GM19395 (cell line): ENCODE measurements at regions not wholly inside any gene's neighbourhood (a gene's known extent, or its start where the extent isn't known, plus 50 kb on each side); places are given as distances from the start of the nearest gene placed in this dataset.

ENCODE experiments used
- ATAC-seq: cut with Tn5 transposase; IDR thresholded peaks from one replicate; pipeline ENCODE4 v1.9.1; 2021; ENCODE audit warnings: mild to moderate bottlenecking, moderate library complexity; ENCODE audit not compliant: unreplicated experiment

DNA sequence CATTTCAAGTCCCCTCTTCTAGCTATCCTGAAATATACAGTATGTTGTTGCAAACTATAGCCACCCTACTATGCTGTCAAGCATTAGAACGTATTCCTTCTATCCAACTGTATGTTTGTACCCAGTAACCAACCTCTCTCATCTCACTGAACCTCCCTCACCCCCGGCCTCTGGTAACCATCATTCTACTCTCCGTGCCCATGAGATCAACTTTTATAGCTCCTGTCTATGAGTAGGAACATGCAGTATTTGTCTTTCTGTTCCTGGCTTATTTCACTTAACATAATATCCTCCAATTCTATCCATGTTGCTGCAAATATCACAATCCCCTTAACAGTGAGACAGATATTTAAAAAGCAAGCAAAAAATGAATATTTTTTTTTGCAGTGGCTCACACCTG lies 196.9 kb downstream of the PAX1 start:
- ATAC-seq, result no peak

DNA sequence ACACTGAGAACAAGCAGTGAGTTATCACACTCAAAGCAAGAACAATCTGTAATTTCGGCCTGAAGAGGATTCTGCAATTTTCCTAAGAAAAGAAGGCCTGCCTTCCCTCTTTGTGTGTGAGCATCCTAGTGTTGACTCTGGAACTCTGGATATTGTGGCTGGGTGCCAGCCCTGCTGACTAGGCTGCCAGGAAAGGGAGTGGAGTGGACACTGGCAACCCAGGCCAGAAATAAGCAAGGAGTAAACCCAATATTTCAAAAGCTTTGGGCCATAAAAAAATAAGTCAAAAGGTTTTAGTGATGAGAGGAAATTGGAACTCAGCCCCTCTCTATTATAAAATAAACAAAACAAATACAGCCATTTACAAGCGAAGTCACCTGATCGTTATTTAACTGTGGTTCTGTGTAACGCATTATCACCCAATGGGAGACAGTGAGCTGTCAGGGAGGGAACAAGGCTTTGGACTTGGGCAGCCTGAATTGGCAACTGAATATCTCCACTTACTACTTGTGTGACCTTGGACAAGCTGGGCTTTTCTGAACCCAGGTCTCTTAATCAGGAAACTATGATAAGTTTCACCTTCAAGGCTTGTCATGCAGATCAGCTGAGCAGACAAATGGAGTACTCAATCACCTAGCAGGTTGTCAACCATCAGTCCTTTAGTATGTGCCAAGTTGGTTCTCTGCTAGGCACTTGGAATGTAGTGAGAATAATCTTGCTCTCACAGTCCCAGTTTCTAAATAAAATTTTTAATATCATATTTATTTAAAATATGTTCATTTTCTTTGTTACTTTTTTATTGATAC lies 196.2 kb downstream of the PAX1 start:
- ATAC-seq, result no peak

DNA sequence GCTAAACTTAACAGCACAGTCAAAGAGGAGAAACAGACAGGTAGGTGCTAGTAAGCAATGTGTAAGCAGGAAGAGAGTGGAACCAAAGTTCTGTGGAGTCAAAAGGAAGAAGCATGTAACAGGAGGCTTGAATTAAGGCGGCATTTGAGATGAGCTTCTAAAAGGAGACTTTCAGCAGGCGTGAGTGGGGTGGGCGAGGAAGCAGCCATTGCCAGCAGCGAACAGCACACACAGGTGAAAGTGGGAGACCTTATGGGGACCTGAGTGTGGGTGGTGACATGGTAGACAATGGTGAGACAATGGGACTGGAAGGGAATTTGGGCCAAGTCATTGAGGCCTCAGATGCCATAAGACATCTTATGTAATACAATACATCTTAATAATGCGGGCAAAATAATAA lies 195.0 kb downstream of the PAX1 start:
- ATAC-seq, result no peak

DNA sequence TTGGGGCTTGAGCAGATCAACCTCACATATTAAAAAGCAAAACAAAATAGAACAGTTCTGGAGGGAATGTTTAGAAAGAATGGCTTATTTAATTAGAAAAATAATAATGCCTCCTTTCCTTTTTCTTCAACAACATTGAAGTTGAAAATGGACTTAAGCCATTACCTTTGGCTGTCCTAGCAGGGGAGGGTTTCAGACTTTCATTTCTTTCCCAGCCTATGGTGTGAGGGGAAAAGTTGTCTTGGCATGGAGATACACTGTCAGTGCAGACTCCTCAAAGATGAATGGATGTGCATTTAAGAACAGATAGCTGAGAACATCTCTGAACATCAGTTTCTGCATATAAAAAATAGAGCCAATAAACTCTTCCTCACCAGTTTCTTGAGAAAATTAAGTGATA lies 169.5 kb downstream of the PAX1 start:
- ATAC-seq, result no peak

DNA sequence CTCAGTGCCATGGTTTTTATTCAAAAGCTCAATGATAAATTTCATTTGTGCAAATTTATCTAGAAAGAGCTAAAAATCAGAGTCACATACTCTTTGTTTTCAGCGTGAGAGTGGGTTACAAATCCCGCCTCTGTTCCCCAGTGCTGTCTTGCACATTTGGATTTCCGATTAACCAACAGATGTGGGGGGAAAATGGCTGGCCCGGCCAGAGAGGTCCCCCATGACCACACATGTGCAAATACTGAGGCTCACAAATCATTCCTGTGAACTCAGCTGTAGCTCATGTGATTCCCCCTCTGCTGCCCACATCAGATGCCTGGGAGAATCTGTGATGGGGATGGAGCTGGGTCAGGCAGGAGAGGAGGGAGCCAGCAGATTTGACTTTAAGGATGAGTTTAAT lies 168.7 kb downstream of the PAX1 start:
- no peak for ATAC-seq

DNA sequence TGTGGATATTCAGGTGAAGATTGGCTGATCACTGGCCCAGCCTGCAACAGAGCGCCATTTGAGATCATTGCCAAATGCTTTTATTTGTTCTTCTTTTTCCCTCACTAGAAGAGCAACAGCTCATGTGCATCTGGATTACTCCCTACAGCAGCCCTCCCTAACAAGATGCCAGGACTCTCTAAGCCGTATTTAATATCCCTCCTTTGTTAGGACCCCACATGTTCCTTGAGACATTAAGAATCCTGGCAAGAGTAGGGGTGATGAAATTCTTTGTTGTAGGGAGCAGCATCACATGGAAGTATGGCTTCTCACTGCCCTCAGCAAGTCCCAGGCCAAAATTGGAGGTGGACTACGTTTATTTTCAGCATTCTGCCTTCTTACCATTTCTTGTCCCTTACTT lies 167.8 kb downstream of the PAX1 start:
- ATAC-seq, result no peak

DNA sequence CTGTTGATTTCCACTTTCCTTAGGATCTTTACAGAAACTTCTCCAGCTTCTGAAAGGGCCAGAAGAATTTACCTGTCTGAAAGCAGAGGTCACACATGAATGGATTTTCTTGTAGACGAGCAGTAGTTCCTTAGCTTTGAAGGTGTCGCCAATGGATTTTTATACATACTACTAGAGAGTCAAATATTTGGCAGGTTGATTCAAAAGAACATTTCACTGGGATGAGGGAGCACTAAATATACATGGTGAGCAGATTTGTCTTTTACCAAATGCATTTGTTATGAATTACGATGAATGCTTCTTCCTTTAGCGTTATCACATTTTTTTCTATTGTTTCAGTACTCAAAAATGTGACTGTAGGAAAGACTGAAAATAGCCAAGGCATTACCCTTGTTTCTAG lies 162.3 kb downstream of the PAX1 start:
- no peak for ATAC-seq

DNA sequence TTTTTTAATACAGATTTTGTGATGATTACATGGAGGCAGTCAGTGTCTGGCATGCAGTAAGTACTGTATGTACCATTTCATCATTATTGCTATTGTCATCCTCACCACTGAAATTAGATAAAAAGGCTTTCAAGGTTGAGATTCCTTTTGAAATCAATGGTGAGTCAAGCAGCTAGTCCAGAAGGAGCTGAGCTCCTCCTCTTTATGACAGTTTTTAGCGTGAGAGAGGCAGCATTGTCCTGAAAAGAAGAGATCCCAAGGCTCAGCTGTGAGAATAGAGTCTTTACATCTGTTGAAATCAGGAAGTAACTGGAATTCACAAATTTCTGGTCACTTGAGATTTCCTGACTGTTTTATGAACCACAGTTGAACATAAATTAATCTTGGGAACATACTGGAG lies 161.9 kb downstream of the PAX1 start:
- ATAC-seq, result no peak

DNA sequence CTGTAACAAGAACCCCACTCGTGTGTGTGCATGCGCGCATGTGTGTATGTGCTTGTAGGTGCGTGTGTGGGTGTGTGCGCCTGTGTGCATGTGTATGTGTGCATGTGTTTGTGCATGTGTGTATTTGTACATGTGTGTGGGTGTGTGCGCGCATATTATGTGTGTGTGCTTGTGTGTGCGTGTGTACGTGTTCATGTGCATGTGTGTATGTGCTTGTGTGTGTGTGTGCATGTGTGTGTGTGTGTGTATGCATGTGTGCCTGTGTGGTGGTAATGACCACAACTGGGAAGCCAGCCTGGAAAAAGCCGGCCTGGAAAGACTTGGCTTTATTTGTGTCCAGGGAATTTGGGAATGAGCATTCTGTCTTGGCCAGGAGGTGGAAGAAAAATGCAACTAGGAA lies 157.5 kb downstream of the PAX1 start:
- ATAC-seq, result no peak

DNA sequence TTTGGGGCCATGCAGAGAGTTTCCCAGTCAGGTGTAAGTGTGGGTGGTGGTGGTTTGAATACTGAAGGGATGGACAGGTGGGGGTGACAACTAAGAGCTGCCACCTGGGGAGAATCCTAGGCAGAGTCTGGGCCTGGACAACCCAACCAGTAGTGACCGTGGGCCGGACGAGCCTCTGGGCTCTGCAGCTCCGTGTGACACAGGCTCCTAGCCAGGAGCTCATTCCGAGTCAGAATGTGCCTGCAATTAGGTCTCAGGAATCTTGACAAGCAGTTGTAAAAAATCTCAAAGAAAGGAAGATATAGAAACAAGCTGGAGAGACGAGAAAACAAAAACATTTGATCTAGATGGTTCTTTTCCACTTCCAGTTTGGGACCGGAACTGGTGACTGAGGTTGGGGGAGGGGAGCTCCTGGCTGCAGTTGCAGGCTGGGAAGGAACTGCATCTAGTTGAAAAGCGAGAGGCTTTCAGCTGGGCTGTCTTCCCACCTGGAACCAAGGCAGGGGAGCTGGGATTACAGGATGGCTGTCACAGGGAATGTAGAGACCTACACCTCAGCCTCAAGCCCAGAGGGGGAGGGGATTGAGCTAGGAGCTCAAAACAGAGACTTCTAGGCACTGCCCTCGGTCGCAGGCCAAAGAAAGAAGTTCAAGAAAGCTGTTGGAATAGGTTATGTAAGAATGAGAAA lies 156.9 kb downstream of the PAX1 start:
- ATAC-seq, result no peak

DNA sequence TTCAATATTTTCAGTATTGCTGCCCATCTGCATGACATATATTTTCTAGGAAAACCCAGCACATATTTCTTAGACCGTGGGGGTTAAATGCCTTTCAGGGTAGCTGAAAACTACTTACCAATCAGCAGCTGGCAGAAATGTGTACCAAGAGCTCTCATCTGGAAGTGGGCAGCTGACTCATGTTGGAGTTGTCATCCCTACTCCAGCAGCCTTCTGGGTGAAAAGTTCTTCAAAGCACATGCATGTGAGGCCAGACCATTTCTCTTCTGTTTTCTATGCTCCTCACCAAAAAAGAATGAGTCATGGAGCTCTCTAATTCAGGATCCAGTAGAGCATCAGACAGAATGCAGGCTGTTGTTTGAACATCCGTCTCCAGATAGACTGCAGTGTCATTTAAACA lies 135.5 kb downstream of the PAX1 start:
- ATAC-seq, result no peak

DNA sequence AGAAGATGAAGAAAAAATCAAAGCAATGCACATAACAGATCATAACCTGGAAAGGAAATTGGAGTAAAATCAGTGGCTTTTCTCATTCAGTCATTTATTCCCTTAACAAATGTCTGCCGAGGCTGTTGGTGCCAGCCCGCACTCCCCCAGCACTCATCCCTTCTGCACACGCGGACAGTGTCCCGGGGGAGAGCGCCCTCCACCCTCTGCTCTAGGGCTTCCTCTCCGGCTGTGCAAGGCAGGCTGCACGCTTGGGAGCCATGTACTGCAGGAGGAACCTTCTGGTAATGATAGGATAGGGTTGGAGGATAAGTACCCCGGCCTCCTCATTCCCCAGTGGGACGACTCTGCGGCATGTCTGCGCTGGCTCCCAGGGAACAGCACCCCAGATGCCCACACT lies 134.5 kb downstream of the PAX1 start:
- ATAC-seq, result no peak

DNA sequence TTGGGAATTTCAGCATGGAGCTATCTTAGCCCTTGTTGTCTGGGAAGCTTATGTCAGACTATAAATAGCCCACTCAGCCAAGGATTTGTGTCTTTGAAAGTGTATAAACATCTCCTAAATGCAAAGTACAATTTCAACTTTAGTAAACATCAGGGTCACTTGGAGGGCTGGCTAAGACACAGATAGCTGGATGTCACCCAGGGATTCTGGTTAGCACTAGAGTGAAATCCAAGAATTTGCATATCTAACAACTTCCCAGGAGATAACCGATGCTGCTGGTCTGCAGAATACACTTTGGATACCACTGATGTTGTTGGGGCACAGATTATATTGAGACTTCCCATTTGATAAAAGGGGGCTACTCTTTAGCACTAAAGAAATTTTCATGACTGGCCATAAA lies 130.9 kb downstream of the PAX1 start:
- ATAC-seq, result no peak

DNA sequence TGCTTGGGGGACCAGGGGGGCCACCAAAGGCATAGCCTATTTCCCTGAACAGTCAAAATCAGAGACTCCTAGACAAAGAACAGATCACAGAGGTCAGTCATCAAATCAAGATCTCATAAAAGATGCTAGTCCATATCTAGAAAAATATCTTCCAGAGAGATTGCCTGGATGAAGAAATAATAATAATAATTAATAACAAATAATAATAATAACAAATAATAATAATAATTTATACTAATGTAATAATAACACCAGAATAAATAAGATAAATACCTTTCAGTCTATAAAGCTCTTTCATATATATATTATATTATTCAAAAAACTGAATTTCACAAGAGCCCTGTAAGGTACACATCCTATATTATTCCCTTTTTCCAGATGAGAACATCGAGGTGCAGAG lies 129.6 kb downstream of the PAX1 start:
- no peak for ATAC-seq

DNA sequence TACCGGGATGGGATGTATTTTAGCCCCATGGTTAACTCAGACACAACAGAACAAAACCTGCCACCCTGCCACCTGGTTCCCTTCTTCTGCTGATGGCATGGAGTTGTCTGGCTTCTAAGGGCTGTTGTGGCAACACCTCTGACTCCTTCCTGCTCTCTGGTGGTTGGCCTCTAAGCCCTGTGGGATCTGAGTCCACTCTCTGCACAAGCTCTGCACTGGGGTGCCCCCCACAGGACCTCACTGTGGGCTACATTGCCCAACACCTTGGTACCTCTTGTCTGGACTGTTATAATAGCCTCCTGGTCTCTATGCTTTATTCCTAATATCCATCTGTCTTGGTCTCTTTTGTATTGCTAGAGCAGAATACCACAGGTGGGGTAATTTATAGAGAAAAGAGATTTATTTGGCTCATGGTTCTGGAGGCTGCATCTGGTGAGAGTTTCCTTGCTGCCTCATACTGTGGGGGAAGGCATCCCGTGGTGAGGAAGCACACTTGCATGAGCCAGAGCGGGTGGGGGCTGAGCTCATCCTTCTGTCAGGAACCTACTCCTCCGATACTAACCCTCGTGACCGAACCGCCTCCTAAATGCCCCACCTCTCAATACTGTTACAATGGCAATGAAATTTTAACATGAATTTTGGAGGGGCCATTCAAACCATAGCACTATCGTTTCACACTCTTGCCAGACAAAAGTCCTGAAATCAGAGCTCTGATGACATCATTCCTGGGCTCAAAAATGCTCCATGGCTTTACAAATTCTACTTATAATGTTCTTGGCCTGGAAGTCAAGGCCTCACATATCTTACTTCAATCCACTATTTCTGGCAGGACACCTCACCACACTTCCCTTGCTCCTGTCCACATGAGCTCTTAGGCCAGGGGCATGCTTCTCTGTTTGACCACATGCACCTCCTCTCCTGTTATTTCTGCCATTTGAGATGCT lies 127.2 kb downstream of the PAX1 start:
- no peak for ATAC-seq

DNA sequence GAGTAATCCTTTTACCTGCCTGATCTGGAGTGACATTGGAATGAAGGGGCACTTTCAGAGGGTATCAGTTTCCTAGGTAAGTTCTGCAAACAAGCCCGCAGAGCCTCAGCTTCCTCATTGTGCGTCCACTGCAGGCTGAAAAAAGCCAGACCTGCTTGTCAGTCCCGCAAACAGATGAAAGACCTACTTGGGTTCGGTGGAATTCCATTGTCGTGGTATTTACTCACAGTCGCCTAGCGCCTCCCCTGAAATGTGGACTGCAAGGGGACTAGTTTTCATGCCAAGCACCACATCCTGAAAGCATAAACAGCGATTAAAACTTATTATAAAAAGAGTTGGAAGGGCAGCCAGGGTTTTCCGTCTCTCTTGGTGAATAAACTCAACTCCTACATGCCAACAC lies 121.5 kb downstream of the PAX1 start:
- ATAC-seq, result no peak

DNA sequence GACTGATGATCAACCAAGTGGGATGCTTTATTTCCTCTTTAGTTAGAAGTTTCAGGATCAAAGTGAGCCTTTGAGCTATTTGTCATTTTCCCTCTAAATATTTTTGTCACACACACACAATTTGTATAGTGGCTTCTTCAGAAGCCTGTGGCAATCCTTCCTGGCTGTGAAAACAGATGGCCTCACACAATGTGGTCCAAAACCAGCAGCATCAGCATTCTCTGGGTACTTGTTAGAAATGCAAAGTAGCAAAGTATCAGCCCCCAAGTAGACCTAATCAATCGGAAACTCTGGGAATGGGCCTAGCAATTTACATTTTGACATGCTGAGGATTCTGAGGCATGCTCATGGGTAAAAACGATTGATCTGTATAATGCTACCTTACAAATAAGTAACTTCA lies 115.9 kb downstream of the PAX1 start:
- ATAC-seq, result no peak

DNA sequence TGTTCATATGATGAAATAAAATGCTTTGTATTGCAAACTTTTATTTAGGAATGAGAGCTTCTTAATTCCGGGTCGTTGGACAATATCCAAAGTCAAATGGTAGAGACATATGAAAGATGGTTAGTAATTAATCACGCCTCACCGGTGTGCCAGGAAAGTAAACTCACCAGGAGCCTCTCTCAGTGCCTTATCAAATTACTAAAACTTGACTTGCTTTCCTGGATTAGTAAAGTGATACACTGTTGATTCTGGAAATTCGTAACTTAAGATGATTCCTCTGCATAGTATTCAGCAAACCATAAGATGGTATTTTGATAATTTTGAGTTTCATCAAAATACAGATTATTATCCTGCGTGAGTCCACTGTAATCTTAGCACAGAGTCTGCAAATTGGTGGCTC lies 115.2 kb downstream of the PAX1 start:
- ATAC-seq, result no peak

DNA sequence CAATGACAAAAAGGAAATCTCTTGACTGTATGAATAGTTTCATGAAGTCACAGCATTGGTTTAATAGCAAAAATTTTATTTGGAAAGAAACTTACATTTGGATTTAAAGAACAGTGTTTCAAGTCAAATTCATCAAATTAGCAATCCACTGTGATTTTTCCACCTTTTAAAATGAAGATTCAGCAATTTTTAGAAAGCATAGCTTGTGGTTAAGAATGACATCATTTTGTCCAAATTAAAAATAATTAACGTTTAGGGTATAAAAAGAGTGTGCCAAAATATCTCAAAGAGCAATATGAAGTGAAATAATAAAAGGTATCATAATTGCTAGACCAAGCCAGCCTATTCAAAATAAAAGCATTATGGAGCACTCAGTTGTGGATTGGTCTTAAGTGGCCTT lies 114.6 kb downstream of the PAX1 start:
- ATAC-seq, result no peak

DNA sequence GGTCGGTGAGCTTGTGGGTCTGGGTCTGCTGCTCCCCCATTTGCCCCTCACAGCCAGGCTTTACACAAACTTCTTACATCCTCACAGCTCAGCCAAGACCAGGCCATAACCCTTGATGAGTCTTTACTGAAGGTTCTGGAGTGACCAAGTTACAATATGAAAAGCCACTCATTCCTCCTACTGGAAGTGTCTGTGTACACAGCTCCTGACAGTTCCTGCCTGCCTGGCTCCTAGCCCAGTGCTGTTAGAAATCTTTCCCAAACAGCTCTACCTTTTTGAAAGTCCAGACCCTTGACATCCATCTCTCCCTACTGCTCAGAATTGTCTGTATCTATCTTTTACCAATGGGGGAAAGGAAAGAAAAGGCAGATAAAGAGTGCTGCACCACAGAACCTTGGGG lies 106.9 kb downstream of the PAX1 start:
- no peak for ATAC-seq

DNA sequence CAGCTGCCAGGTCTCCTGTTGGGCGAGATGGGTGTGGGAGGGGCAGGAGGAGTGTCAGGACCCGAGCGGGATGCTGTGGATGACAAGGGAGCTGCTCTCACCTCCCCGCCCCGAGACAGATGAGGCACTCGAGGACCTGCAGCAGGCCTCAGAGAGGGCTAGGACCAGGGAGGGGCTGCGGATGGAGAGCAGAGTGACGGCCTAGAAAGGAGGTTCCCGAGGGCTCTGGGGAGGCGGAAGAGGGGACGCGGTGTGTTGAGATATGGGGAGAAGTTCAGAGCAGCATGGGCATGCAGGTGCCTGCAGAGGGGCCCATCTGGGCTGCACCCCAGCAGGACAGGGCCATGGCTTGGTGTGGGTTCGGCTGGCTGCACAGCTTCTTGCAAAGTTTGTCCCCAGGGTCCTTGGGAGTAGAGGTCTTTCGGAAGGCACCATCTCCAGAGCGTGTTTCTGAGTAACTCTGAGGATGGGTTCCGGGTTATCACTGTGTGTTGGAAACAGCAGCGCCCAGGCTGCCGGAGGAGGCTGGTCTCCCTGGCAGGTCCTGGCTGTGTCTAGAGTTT lies 104.6 kb downstream of the PAX1 start:
- no peak for ATAC-seq
